ENCODE measurements at regions not wholly inside any gene's neighbourhood (a gene's known extent, or its start where the extent isn't known, plus 50 kb on each side); places are given as distances from the start of the nearest gene placed in this dataset.
"Not testable (repeated sequence)": the region's sequence is repeated elsewhere in the genome, so short reads cannot be mapped to it uniquely, and the experiment has no call there.

- DNase-seq (ENCODE audit: low read depth, low spot score), result no peak
- H3K9me3 ChIP-seq (ENCODE audit: low read depth, low read length), result no peaks in the 10 kb centered on the region
- TF ChIP-seq POLR2AphosphoS5 (IDR thresholded peaks at IDR 0.05; ENCODE audit: borderline replicate concordance, low read depth, low read length) (no peak), EZH2 (IDR thresholded peaks at IDR 0.05) (no peak), FOXP2 (optimal IDR thresholded peaks at IDR 0.05; ENCODE audit: control extremely low read depth, extremely low read length, insufficient read depth) (no peak)
- no peak overlapping the region for H3K9ac ChIP-seq (ENCODE audit: insufficient read length)
- no peak overlapping the region for H3K4me3 ChIP-seq
- H3K27ac ChIP-seq, result no peak overlapping the region
- no peaks in the 10 kb centered on the region for H3K36me3 ChIP-seq (ENCODE audit: insufficient read depth, low read length)
Observed at GRCh38 chr16:29254676-29255495, 151.6 kb downstream of the NPIPB11 start.

GRCh38 chr16:29253716-29254590 is 152.6 kb downstream of the NPIPB11 start:
- not testable (repeated sequence) for H3K27ac ChIP-seq; H3K4me3 ChIP-seq; H3K36me3 ChIP-seq (ENCODE audit: insufficient read depth, low read length); DNase-seq (ENCODE audit: low read depth, low spot score); H3K9ac ChIP-seq (ENCODE audit: insufficient read length); H3K9me3 ChIP-seq (ENCODE audit: low read depth, low read length)

- H3K4me3 ChIP-seq; H3K36me3 ChIP-seq (ENCODE audit: insufficient read depth, low read length); H3K9me3 ChIP-seq (ENCODE audit: low read depth, low read length); DNase-seq (ENCODE audit: low read depth, low spot score); H3K9ac ChIP-seq (ENCODE audit: insufficient read length); H3K27ac ChIP-seq: not testable (repeated sequence)
Observed at GRCh38 chr16:29253066-29253590, 153.4 kb downstream of the NPIPB11 start.

- H3K9me3 ChIP-seq (ENCODE audit: low read depth, low read length); H3K36me3 ChIP-seq (ENCODE audit: insufficient read depth, low read length); DNase-seq (ENCODE audit: low read depth, low spot score): not testable (repeated sequence)
Observed at GRCh38 chr16:29252311-29252710, 154.2 kb downstream of the NPIPB11 start.

GRCh38 chr16:29251571-29252011 is 154.9 kb downstream of the NPIPB11 start:
- H3K36me3 ChIP-seq (ENCODE audit: insufficient read depth, low read length); H3K9me3 ChIP-seq (ENCODE audit: low read depth, low read length); H3K27ac ChIP-seq; H3K9ac ChIP-seq (ENCODE audit: insufficient read length); H3K4me3 ChIP-seq; DNase-seq (ENCODE audit: low read depth, low spot score): not testable (repeated sequence)

More at GRCh38 chr16:29252311-29252710, 154.2 kb downstream of the NPIPB11 start:
- H3K9ac ChIP-seq (ENCODE audit: insufficient read length); H3K4me3 ChIP-seq; H3K27ac ChIP-seq: not testable (repeated sequence)

- not testable (repeated sequence) for H3K36me3 ChIP-seq (ENCODE audit: insufficient read depth, low read length); H3K4me3 ChIP-seq; DNase-seq (ENCODE audit: low read depth, low spot score); H3K27ac ChIP-seq; H3K9me3 ChIP-seq (ENCODE audit: low read depth, low read length); H3K9ac ChIP-seq (ENCODE audit: insufficient read length)
Observed at GRCh38 chr16:29250923-29251434, 155.5 kb downstream of the NPIPB11 start.

- DNase-seq (ENCODE audit: low read depth, low spot score), result not testable (repeated sequence)
Observed at GRCh38 chr16:29250469-29250868, 156.0 kb downstream of the NPIPB11 start.

GRCh38 chr16:29248940-29249318 is 157.6 kb downstream of the NPIPB11 start:
- H3K9ac ChIP-seq (ENCODE audit: insufficient read length); H3K36me3 ChIP-seq (ENCODE audit: insufficient read depth, low read length); H3K27ac ChIP-seq; H3K9me3 ChIP-seq (ENCODE audit: low read depth, low read length); H3K4me3 ChIP-seq; DNase-seq (ENCODE audit: low read depth, low spot score): not testable (repeated sequence)

More at GRCh38 chr16:29250469-29250868, 156.0 kb downstream of the NPIPB11 start:
- not testable (repeated sequence) for H3K36me3 ChIP-seq (ENCODE audit: insufficient read depth, low read length); H3K9ac ChIP-seq (ENCODE audit: insufficient read length); H3K27ac ChIP-seq; H3K4me3 ChIP-seq; H3K9me3 ChIP-seq (ENCODE audit: low read depth, low read length)

- DNase-seq (ENCODE audit: low read depth, low spot score), result not testable (repeated sequence)
Observed at GRCh38 chr16:29248306-29248939, 158.1 kb downstream of the NPIPB11 start.

GRCh38 chr16:29246091-29246490 is 160.4 kb downstream of the NPIPB11 start:
- not testable (repeated sequence) for H3K4me3 ChIP-seq

More at GRCh38 chr16:29248306-29248939, 158.1 kb downstream of the NPIPB11 start:
- not testable (repeated sequence) for H3K9ac ChIP-seq (ENCODE audit: insufficient read length); H3K36me3 ChIP-seq (ENCODE audit: insufficient read depth, low read length); H3K27ac ChIP-seq; H3K4me3 ChIP-seq; H3K9me3 ChIP-seq (ENCODE audit: low read depth, low read length)

More at GRCh38 chr16:29246091-29246490, 160.4 kb downstream of the NPIPB11 start:
- DNase-seq (ENCODE audit: low read depth, low spot score); H3K36me3 ChIP-seq (ENCODE audit: insufficient read depth, low read length); H3K27ac ChIP-seq; H3K9ac ChIP-seq (ENCODE audit: insufficient read length); H3K9me3 ChIP-seq (ENCODE audit: low read depth, low read length): not testable (repeated sequence)
